GM18505 (cell line): ENCODE measurements at regions not wholly inside any gene's neighbourhood (a gene's known extent, or its start where the extent isn't known, plus 50 kb on each side); places are given as distances from the start of the nearest gene placed in this dataset.

ENCODE experiments used
- ATAC-seq: cut with Tn5 transposase; IDR thresholded peaks from one replicate; pipeline ENCODE4 v1.9.1; 2021; ENCODE audit not compliant: unreplicated experiment
- POLR2A ChIP-seq: IDR thresholded peaks from 4 replicates; pipeline ENCODE4 v1.6.1; 2011; ENCODE audit warnings: borderline replicate concordance; ENCODE audit not compliant: insufficient read depth, insufficient read length; ENCODE audit errors: extremely low read depth

DNA sequence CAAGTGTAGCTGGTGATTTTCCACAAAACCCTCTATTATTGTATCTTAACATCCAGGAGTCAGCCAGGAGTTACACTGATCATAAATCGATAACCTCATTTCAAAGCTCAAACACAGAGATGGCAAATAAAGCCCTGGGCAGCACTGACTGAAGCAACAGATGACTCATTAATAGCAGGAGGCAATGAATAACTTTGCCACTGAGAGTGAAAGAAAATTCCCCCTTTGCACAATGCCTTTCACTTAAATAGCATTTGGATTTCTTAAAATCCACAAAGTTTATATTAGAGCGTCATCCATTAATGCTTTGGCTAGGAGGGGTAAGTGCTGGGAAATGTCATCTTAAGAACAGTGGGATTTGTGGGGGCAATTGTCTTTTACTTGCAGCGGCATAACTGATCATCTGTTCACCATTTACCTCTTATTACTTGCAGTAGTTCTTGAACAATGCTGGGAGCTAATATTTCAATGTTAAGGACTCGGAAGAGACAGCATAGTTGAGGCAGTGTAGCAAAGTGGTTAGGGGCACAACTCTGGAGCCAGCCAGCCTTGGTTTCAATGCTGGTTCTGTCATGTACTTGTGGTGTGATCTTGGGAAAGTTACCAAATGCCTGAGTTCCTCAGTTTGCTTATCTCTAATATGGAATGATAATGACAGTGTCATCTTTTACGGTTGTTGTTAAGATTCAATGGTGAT lies 630.4 kb upstream of the TBL1XR1 start:
- no peak for TF ChIP-seq POLR2A
- no peak for ATAC-seq

DNA sequence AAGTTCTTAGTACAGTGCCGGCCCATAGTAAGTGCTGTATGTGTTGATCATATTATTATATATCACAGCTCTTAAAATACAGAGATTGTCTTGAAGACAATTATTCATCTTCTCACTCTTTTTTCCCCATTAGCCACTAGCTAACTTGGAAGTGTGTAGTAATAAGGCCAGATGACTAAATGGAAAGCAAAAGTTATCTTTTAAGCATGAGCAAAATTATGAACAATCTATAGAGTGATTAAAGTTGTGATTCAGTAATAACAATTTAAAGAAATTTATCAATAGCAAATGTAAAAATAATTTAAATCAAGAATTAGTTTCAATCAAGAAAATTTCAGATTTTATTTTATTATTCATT lies 630.9 kb upstream of the TBL1XR1 start:
- no peak for TF ChIP-seq POLR2A
- ATAC-seq: no peak

DNA sequence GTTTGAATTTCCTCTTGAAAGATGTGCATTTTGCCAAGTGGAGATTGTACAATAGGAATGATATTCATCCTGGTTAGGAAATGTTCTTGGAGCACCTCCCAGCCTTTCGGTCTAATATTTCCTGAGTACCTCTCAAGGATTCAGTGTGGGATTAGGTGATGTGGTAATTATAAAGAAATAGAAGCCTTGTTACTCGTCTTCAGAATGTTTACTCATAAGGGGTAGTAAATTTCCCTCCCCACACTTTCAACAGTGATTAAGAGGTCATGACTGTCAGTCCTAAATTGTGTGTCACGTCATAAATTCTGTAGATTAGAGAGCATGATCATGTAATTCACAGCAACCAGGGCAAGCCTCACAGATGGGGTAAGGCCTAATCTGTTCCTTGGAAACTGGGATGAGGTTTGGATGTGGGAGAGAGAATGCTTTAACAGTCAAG lies 633.1 kb upstream of the TBL1XR1 start:
- no peak for ATAC-seq
- TF ChIP-seq POLR2A: no peak

DNA sequence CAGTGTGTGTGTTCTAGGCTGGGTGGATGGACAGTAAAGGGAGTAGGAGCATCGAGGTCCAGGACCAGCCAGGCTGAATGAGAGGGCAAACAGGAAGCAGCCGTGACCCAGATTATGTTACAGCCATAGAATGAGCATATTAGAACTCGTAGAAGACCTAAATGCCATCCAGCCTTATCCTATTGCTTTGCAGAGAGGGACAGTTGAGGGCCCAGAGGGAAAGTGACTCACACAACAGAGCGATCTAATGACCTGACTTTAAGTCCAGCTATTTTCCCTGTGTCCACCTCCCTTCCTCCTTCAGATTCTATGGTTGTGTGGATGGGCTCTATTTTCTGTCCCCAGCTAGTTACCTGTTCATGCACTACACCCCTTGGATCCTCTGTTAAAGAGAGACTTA lies 634.1 kb upstream of the TBL1XR1 start:
- TF ChIP-seq POLR2A: no peak
- ATAC-seq: no peak

DNA sequence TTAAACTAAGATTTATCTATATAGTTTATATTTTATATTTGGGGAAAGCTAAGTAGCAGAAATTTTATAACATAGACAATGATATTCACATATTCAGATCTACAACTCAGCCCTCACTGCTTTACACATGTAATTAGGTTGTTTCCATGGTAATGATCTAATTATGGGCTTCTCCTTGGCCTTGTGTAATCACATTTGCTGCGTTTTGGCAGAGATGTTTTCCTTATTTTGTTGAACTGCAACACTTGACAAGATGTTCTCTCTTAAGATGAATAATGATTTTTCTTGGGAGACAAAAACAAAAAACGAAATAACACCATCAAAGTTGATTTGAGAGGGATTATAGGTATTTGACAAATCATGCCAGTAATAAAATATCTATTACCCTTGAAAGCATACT lies 635.6 kb upstream of the TBL1XR1 start:
- no peak for ATAC-seq
- TF ChIP-seq POLR2A: no peak

DNA sequence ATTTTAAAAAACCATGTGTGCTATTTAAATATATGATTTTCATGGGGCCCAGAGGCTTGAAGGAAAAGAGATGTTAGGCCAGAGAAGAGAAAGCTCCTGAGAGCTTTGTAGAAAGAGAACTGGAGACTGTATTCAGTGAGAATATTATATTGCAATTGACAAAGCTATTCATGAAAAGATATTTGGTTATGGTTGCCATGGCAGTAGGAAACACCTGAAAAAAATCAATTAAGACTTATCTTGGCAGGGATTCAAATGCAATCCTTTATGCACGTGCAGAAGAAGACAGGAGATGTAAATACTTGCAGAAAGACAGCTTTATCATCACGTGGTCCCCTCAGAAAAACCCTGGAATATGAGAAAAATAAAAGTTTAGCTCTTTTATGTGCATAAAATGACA lies 636.0 kb upstream of the TBL1XR1 start:
- TF ChIP-seq POLR2A: no peak
- ATAC-seq: no peak

DNA sequence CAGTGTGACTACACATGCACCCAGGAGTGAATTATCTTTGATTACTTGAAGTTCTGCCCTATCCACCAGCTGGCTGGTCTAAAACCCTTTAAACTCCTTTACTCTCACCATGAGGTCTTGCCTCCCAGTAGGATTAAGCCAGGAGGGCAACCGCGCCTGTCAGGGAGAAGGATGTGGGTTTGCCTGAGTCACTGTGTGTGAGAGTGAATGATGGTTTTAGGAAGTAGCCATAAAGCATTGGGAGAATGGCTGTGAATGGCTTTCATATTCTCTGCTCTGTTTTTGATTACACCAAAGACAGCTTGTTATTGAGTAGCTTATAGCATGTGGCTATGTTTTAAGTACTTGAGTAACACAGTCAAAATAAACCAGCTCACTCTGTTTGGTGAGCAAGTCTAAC lies 637.7 kb upstream of the TBL1XR1 start:
- ATAC-seq: no peak
- no peak for TF ChIP-seq POLR2A

DNA sequence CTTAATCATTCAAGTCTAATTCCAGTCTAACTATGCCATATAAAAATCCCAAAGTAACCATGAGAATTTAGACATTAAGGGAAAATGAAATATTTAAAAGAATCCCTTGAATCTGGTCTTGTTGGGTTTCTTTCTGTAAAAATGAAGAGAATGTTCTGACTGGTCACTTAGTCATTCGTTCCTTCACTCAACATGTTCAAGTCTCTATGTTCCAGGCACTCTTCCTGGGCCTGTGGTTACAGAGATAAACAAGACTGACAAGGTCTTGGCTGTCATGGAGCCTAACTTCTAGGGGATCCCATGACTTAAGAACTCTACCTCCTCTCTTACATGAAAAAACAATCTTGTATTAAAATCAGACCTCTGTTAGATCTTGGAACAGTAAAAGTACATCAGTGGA lies 638.6 kb upstream of the TBL1XR1 start:
- ATAC-seq: no peak

DNA sequence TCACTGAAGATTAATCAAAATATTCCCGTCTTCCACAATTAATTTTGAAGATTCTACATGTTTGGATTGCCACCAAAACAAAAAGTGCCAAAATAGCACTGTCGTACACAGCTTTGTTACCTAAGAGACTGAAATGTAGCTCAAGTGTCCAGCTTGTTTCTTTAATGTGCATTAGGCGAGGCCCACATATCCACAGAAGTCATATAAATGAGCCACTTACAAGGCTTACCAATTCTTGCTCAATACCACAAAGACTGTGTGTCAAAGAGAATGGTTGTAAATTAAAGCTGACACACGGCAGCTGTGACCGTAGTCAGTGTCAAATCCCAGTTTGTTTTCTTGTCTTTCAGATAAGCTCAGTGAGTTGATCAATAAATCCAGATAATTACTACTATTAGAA lies 639.4 kb upstream of the TBL1XR1 start:
- no peak for TF ChIP-seq POLR2A
- ATAC-seq: no peak

More for the DNA sequence above, 638.6 kb upstream of the TBL1XR1 start:
- TF ChIP-seq POLR2A: no peak

DNA sequence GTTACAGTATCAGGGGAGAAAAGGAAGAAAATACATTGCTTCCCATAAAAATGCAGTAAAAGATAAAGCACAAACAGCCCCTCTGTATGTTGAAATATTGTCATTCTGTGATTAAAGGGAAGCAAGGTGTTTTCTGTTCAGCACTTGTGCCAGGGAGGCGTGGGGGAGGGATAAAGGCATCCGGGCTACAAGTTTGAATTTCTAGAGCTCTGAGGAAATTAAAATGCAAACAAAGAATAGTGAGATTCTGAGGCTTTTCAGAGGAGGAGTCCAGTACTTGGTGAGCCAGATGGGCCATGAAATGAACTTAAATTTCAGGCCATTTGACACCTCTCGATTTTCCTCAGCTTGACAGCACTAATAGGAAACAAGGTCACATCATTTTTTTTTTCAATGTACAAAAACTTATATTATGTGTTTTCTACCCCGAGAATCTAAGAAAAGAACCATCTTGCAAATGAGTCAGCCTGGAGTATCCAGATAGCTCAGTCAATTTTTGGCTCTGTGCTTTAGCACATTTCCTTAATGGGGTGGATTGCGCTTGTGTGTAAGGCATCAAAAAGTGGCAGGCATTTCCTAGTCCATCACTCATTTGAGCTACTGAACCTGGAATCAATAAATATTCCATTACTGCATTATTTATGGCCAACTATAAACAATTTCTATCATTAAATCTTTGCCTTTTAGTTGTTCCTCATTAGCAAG lies 640.8 kb upstream of the TBL1XR1 start:
- ATAC-seq: no peak
- TF ChIP-seq POLR2A: no peak

DNA sequence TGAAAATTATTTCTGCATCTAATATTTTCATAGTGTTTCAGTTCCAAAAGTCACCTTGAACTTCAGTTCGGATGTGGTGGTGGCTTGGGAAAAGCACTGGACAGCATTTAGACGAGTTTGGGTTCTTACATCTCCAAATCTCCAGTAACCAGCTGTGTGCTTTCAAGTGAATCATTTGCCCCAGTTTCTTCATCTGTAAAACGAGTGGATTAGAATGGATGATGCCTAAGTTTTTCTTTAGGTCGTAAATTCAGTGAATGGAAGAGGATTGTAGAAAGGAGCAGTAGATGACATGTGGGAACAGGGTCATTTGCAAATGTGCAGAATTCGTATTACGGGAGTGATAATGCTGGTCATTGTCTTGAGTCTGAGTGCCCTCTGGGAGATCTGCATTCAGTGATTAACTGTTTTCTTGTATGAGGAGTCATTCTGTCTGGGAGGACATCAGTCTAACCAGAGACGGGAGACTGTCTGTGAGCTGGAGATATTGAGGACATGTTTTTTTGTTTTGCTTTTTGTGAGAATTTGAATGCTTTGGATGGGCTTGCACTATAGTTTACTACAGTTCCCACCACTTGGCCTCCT lies 641.6 kb upstream of the TBL1XR1 start:
- ATAC-seq: no peak
- TF ChIP-seq POLR2A: no peak

DNA sequence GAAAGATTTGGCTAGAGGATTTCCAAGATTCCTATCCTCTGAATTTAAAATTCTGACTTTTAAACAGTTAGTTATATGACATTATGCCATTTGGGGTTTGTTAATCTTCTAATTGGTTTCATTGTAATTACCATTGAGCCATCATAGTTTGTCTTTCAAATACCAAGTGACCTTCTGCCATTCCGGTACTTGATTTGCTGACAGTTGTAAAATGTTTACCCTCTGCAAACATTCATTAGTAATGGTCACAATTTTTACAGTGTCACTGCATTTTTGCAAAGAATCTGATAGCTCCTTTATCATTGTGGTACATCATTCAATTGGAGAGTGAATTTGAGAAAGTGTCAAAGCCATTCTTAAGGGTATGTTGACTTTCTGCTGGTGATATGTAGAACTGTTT lies 645.0 kb upstream of the TBL1XR1 start:
- ATAC-seq: no peak
- TF ChIP-seq POLR2A: no peak

DNA sequence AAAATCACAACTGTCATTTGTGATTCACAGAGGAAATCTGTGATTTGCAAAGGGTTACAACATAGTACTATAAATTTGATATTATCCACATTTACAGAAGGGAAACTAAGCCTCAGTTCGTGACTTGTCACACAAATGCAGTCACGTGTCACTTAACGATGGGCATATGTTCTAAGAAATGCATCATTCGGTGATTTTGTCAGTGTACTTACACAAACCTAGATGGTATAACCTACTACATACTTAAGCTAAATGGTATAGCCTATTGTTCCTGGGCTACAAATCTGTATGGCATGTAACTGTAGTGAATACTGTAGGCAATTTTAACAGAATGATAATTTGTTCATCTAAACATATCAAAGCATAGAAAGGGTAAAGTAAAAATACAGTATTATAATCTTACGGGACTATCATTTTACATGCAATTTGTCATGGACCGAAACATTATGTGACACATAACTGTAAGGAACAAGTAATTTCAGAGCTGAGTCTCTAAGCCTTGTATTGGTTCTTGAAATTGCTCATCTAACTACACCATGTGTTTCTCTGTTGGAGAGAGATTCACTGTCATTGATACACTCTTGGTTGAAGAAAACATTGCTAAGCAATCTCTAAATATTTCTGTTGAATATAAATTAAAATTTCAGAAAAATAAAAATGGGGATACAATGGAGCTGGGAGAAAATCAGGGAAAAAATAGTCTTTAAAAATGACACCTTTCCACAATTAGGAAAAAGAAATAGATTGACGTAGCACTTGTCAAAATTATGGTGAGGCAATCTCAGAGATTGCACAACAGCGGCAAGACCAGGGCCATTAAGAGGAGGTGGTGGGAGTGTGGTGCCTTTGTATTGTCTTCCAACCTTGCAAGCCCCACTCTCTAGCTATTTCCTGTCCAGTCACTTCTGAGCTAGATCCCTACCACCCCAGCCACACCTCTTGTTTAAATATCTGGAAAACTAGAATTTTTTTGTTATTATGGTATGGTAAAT lies 645.8 kb upstream of the TBL1XR1 start:
- ATAC-seq: no peak
- no peak for TF ChIP-seq POLR2A
